GM23338 (cell line): ENCODE measurements at regions not wholly inside any gene's neighbourhood (a gene's known extent, or its start where the extent isn't known, plus 50 kb on each side); places are given as distances from the start of the nearest gene placed in this dataset.

Experiments
- ATAC-seq: fragments of 200-7000 bp; cut with Tn5 transposase; 3 replicates; pipeline ENCODE4 v1.9.1; 2020
- DNase-seq: peaks from one replicate; pipeline ENCODE4 v3.0.0-alpha.2; 2015; ENCODE audit warnings: low spot score
- H2AFZ ChIP-seq: fragments of 200-600 bp; sonication (generic); 2 replicates; pipeline ENCODE4 v1.8.0; 2016; ENCODE audit warnings: antibody characterized with exemption, mild to moderate bottlenecking, moderate library complexity
- H3F3A ChIP-seq: fragments of 200-600 bp; sonication (generic); replicated peaks from 2 replicates; pipeline ENCODE4 v1.8.0; 2017; ENCODE audit warnings: antibody characterized with exemption, mixed run types, low read depth
- H3K27ac ChIP-seq: fragments of 200-600 bp; sonication (generic); 2 replicates; pipeline ENCODE4 v1.6.1; 2016; ENCODE audit warnings: low read depth
- H3K27me3 ChIP-seq: fragments of 200-600 bp; sonication (generic); 2 replicates; pipeline ENCODE4 v1.8.0; 2016; ENCODE audit warnings: mild to moderate bottlenecking, mixed run types, moderate library complexity; ENCODE audit not compliant: insufficient read depth
- H3K36me3 ChIP-seq: fragments of 200-600 bp; sonication (generic); 2 replicates; pipeline ENCODE4 v1.8.0; 2016; ENCODE audit warnings: mild to moderate bottlenecking; ENCODE audit not compliant: insufficient read depth
- H3K4me1 ChIP-seq: fragments of 200-600 bp; sonication (generic); 2 replicates; pipeline ENCODE4 v1.8.0; 2016; ENCODE audit warnings: mild to moderate bottlenecking, moderate library complexity; ENCODE audit not compliant: insufficient read depth
- H3K4me2 ChIP-seq: fragments of 200-600 bp; sonication (generic); 2 replicates; pipeline ENCODE4 v1.7.1; 2017; ENCODE audit warnings: mixed run types
- H3K4me3 ChIP-seq: fragments of 200-600 bp; sonication (generic); 2 replicates; pipeline ENCODE4 v1.6.1; 2016; ENCODE audit warnings: mixed run types
- H3K79me2 ChIP-seq: fragments of 200-600 bp; sonication (generic); replicated peaks from 2 replicates; pipeline ENCODE4 v1.8.0; 2017; ENCODE audit warnings: mild to moderate bottlenecking; ENCODE audit not compliant: insufficient read depth
- H3K9me2 ChIP-seq: fragments of 200-600 bp; sonication (generic); 2 replicates; pipeline ENCODE4 v1.8.0; 2017; ENCODE audit not compliant: insufficient read depth
- H4K20me1 ChIP-seq: fragments of 200-600 bp; sonication (generic); replicated peaks from 2 replicates; pipeline ENCODE4 v1.8.0; 2017; ENCODE audit warnings: mild to moderate bottlenecking; ENCODE audit not compliant: insufficient read depth
- H3K27ac Mint-ChIP-seq: 2 replicates; pipeline ENCODE4 v1.8.0; 2020; ENCODE audit warnings: inconsistent platforms, mild to moderate bottlenecking, moderate library complexity, mixed read lengths
- H3K27me3 Mint-ChIP-seq: 3 replicates; pipeline ENCODE4 v1.8.0; 2022; ENCODE audit warnings: low read depth, mild to moderate bottlenecking, moderate library complexity, mixed read lengths, inconsistent platforms; ENCODE audit not compliant: insufficient read depth, poor library complexity
- H3K36me3 Mint-ChIP-seq: 3 replicates; pipeline ENCODE4 v1.8.0; 2021; ENCODE audit warnings: low read depth, mild to moderate bottlenecking, inconsistent platforms, moderate library complexity, mixed read lengths
- H3K4me1 Mint-ChIP-seq: 3 replicates; pipeline ENCODE4 v1.8.0; 2020; ENCODE audit warnings: mild to moderate bottlenecking, inconsistent platforms, mixed read lengths
- H3K4me3 Mint-ChIP-seq: 3 replicates; pipeline ENCODE4 v1.8.0; 2021; ENCODE audit warnings: moderate library complexity, mild to moderate bottlenecking, inconsistent platforms, mixed read lengths
- H3K9me3 Mint-ChIP-seq: 3 replicates; pipeline ENCODE4 v1.8.0; 2020; ENCODE audit warnings: moderate library complexity, mild to moderate bottlenecking, inconsistent platforms, mixed read lengths
- CTCF ChIP-seq, 2 experiments: fragments of 200-600 bp in 1 of 2; sonication (generic) in 1 of 2; conservative IDR thresholded peaks; 2 replicates each; pipeline versions ENCODE4 v1.5.1 to v1.6.1; 2016 to 2017; ENCODE audit warnings: antibody characterized with exemption in 2 of 2, low read depth in 2 of 2, mild to moderate bottlenecking in 2 of 2, moderate library complexity in 1 of 2
- EZH2 ChIP-seq: fragments of 200-600 bp; sonication (generic); IDR thresholded peaks from one replicate; pipeline ENCODE4 v1.8.0; 2017; ENCODE audit warnings: antibody characterized with exemption, mild to moderate bottlenecking, low read depth; ENCODE audit not compliant: unreplicated experiment
- EZH2phosphoT487 ChIP-seq: fragments of 200-600 bp; sonication (generic); IDR thresholded peaks from one replicate; pipeline ENCODE4 v1.8.1; 2018; ENCODE audit warnings: antibody characterized with exemption; ENCODE audit not compliant: unreplicated experiment
- JUNB ChIP-seq: IDR thresholded peaks from one replicate; pipeline ENCODE4 v1.6.1; 2016; ENCODE audit warnings: antibody characterized with exemption; ENCODE audit not compliant: unreplicated experiment
- NANOG ChIP-seq: IDR thresholded peaks from 2 replicates; pipeline ENCODE4 v1.6.1; 2016; ENCODE audit warnings: antibody characterized with exemption, borderline replicate concordance
- POLR2AphosphoS5 ChIP-seq: IDR thresholded peaks from 2 replicates; pipeline ENCODE4 v1.6.1; 2016; ENCODE audit warnings: antibody characterized with exemption, low read depth
- STAT1 ChIP-seq: IDR thresholded peaks from one replicate; pipeline ENCODE4 v1.6.1; 2016; ENCODE audit warnings: antibody characterized with exemption; ENCODE audit not compliant: unreplicated experiment
- ZNF114 ChIP-seq: fragments of 250-450 bp; sonication (Bioruptor Pico); IDR thresholded peaks from 2 replicates; pipeline ENCODE4 v1.5.0; 2020; ENCODE audit warnings: mild to moderate bottlenecking, moderate library complexity
- ZNF331 ChIP-seq: fragments of 250-450 bp; sonication (Bioruptor Pico); IDR thresholded peaks from 2 replicates; pipeline ENCODE4 v1.5.0; 2020; ENCODE audit warnings: low read depth, mild to moderate bottlenecking, moderate library complexity
- TF ChIP-seq, protein P1 (sequence below): IDR thresholded peaks from 2 replicates; pipeline ENCODE4 v1.6.1; 2016; ENCODE audit warnings: antibody characterized with exemption
- TF ChIP-seq, protein P2 (sequence below): fragments of 250-450 bp; sonication (Bioruptor Pico); IDR thresholded peaks from 2 replicates; pipeline ENCODE4 v1.5.0; 2020; ENCODE audit warnings: mild to moderate bottlenecking, moderate library complexity
- TF ChIP-seq, protein P3 (sequence below): IDR thresholded peaks from one replicate; pipeline ENCODE4 v1.6.1; 2018; ENCODE audit warnings: antibody characterized with exemption; ENCODE audit not compliant: unreplicated experiment

- TF ChIP-seq, protein P1, sequence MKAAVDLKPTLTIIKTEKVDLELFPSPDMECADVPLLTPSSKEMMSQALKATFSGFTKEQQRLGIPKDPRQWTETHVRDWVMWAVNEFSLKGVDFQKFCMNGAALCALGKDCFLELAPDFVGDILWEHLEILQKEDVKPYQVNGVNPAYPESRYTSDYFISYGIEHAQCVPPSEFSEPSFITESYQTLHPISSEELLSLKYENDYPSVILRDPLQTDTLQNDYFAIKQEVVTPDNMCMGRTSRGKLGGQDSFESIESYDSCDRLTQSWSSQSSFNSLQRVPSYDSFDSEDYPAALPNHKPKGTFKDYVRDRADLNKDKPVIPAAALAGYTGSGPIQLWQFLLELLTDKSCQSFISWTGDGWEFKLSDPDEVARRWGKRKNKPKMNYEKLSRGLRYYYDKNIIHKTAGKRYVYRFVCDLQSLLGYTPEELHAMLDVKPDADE = no peak
- TF ChIP-seq JUNB = no peak
These were observed 96.1 kb upstream of the SPATA13 start (continued) for GRCh38 chr13:24064371-24064770.

GRCh38 chr13:24065176-24065575, 95.3 kb upstream of the SPATA13 start:
- no peak overlapping the region for H3K4me2 ChIP-seq
- Mint-ChIP-seq H3K27ac (no peak overlapping the region), H3K27me3 (peaks cover 10% of the 10 kb centered on the region), H3K36me3 (no peaks in the 10 kb centered on the region), H3K9me3 (no peaks in the 10 kb centered on the region), H3K4me3 (no peak overlapping the region), H3K4me1 (peaks cover 17% of the 10 kb centered on the region)
- ATAC-seq = no peak
- no peaks in the 10 kb centered on the region for H3K9me2 ChIP-seq
- no peaks in the 10 kb centered on the region for H3K36me3 ChIP-seq
- H3K4me3 ChIP-seq = no peak overlapping the region
- no peaks in the 10 kb centered on the region for H4K20me1 ChIP-seq
- no peaks in the 10 kb centered on the region for H3K79me2 ChIP-seq
- H3K27me3 ChIP-seq = no peaks in the 10 kb centered on the region
- DNase-seq = no peak
- peaks cover 20% of the 10 kb centered on the region for H3K4me1 ChIP-seq
- no peak overlapping the region for H2AFZ ChIP-seq
- H3F3A ChIP-seq = no peaks in the 10 kb centered on the region
- H3K27ac ChIP-seq = no peak overlapping the region
- TF ChIP-seq ZNF331 (CRISPR knock-in tag) = no peak
- no peak for TF ChIP-seq EZH2phosphoT487
- TF ChIP-seq, protein P2, sequence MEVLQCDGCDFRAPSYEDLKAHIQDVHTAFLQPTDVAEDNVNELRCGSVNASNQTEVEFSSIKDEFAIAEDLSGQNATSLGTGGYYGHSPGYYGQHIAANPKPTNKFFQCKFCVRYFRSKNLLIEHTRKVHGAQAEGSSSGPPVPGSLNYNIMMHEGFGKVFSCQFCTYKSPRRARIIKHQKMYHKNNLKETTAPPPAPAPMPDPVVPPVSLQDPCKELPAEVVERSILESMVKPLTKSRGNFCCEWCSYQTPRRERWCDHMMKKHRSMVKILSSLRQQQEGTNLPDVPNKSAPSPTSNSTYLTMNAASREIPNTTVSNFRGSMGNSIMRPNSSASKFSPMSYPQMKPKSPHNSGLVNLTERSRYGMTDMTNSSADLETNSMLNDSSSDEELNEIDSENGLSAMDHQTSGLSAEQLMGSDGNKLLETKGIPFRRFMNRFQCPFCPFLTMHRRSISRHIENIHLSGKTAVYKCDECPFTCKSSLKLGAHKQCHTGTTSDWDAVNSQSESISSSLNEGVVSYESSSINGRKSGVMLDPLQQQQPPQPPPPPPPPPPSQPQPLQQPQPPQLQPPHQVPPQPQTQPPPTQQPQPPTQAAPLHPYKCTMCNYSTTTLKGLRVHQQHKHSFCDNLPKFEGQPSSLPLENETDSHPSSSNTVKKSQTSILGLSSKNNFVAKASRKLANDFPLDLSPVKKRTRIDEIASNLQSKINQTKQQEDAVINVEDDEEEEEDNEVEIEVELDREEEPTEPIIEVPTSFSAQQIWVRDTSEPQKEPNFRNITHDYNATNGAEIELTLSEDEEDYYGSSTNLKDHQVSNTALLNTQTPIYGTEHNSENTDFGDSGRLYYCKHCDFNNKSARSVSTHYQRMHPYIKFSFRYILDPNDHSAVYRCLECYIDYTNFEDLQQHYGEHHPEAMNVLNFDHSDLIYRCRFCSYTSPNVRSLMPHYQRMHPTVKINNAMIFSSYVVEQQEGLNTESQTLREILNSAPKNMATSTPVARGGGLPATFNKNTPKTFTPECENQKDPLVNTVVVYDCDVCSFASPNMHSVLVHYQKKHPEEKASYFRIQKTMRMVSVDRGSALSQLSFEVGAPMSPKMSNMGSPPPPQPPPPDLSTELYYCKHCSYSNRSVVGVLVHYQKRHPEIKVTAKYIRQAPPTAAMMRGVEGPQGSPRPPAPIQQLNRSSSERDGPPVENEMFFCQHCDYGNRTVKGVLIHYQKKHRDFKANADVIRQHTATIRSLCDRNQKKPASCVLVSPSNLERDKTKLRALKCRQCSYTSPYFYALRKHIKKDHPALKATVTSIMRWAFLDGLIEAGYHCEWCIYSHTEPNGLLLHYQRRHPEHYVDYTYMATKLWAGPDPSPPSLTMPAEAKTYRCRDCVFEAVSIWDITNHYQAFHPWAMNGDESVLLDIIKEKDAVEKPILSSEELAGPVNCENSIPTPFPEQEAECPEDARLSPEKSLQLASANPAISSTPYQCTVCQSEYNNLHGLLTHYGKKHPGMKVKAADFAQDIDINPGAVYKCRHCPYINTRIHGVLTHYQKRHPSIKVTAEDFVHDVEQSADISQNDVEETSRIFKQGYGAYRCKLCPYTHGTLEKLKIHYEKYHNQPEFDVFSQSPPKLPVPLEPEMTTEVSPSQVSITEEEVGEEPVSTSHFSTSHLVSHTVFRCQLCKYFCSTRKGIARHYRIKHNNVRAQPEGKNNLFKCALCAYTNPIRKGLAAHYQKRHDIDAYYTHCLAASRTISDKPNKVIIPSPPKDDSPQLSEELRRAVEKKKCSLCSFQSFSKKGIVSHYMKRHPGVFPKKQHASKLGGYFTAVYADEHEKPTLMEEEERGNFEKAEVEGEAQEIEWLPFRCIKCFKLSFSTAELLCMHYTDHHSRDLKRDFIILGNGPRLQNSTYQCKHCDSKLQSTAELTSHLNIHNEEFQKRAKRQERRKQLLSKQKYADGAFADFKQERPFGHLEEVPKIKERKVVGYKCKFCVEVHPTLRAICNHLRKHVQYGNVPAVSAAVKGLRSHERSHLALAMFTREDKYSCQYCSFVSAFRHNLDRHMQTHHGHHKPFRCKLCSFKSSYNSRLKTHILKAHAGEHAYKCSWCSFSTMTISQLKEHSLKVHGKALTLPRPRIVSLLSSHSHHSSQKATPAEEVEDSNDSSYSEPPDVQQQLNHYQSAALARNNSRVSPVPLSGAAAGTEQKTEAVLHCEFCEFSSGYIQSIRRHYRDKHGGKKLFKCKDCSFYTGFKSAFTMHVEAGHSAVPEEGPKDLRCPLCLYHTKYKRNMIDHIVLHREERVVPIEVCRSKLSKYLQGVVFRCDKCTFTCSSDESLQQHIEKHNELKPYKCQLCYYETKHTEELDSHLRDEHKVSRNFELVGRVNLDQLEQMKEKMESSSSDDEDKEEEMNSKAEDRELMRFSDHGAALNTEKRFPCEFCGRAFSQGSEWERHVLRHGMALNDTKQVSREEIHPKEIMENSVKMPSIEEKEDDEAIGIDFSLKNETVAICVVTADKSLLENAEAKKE (CRISPR knock-in tag) = no peak
- TF ChIP-seq STAT1 = no peak
- TF ChIP-seq EZH2 = no peak
- TF ChIP-seq, protein P1 = no peak
- no peak for TF ChIP-seq CTCF (conservative IDR thresholded peaks at IDR 0.05; ENCODE audit: low read depth in 2 of 2)
- TF ChIP-seq, protein P3, sequence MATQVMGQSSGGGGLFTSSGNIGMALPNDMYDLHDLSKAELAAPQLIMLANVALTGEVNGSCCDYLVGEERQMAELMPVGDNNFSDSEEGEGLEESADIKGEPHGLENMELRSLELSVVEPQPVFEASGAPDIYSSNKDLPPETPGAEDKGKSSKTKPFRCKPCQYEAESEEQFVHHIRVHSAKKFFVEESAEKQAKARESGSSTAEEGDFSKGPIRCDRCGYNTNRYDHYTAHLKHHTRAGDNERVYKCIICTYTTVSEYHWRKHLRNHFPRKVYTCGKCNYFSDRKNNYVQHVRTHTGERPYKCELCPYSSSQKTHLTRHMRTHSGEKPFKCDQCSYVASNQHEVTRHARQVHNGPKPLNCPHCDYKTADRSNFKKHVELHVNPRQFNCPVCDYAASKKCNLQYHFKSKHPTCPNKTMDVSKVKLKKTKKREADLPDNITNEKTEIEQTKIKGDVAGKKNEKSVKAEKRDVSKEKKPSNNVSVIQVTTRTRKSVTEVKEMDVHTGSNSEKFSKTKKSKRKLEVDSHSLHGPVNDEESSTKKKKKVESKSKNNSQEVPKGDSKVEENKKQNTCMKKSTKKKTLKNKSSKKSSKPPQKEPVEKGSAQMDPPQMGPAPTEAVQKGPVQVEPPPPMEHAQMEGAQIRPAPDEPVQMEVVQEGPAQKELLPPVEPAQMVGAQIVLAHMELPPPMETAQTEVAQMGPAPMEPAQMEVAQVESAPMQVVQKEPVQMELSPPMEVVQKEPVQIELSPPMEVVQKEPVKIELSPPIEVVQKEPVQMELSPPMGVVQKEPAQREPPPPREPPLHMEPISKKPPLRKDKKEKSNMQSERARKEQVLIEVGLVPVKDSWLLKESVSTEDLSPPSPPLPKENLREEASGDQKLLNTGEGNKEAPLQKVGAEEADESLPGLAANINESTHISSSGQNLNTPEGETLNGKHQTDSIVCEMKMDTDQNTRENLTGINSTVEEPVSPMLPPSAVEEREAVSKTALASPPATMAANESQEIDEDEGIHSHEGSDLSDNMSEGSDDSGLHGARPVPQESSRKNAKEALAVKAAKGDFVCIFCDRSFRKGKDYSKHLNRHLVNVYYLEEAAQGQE = no peak
- TF ChIP-seq NANOG = no peak
- TF ChIP-seq POLR2AphosphoS5 = no peak
- no peak for TF ChIP-seq ZNF114 (CRISPR knock-in tag)
- TF ChIP-seq JUNB = no peak
